Cardiac muscle cell (in vitro differentiated cells and primary cell): ENCODE measurements at regions not wholly inside any gene's neighbourhood (a gene's known extent, or its start where the extent isn't known, plus 50 kb on each side); places are given as distances from the start of the nearest gene placed in this dataset.

ENCODE experiments used
- DNase-seq, 2 donors: peaks; one replicate each; pipeline versions ENCODE4 v3.0.0 to v3.0.0-alpha.2; 2010 to 2017; ENCODE audit warnings: low read depth in 1 of 2, low spot score in 1 of 2
- H3K27ac ChIP-seq: fragments of 200-600 bp; sonication (generic); 2 replicates; pipeline ENCODE4 v1.5.1; 2016
- H3K27me3 ChIP-seq: fragments of 200-600 bp; sonication (generic); 2 replicates; pipeline ENCODE4 v1.6.0; 2016; ENCODE audit warnings: control low read depth
- H3K36me3 ChIP-seq: fragments of 200-600 bp; sonication (generic); 2 replicates; pipeline ENCODE4 v1.5.1; 2016; ENCODE audit warnings: control low read depth
- H3K4me1 ChIP-seq: fragments of 200-600 bp; sonication (generic); 2 replicates; pipeline ENCODE4 v1.8.1; 2017; ENCODE audit warnings: low read depth, mild to moderate bottlenecking, mixed run types
- H3K4me3 ChIP-seq: fragments of 200-600 bp; sonication (generic); 2 replicates; pipeline ENCODE4 v1.5.1; 2016; ENCODE audit warnings: mild to moderate bottlenecking
- H3K9me3 ChIP-seq: fragments of 200-600 bp; sonication (generic); 2 replicates; pipeline ENCODE4 v1.5.1; 2017; ENCODE audit warnings: low read depth, mild to moderate bottlenecking, control low read depth
- CTCF ChIP-seq: IDR thresholded peaks from 2 replicates; pipeline ENCODE4 v1.5.1; 2012; ENCODE audit warnings: low read depth, mild to moderate bottlenecking, low read length

GRCh38 chr6:40735121-40735520 is 148.0 kb upstream of the LRFN2 start:
- Histone ChIP-seq H3K4me1 (peaks cover 3% of the 10 kb centered on the region), H3K36me3 (no peaks in the 10 kb centered on the region), H3K27me3 (no peaks in the 10 kb centered on the region), H3K4me3 (no peak overlapping the region), H3K27ac (no peak overlapping the region), H3K9me3 (no peaks in the 10 kb centered on the region)
- DNase-seq, result no peak
- TF ChIP-seq CTCF, result no peak

- H3K9me3 ChIP-seq, result no peaks in the 10 kb centered on the region
- no peaks in the 10 kb centered on the region for H3K27me3 ChIP-seq
- no peak overlapping the region for H3K27ac ChIP-seq
- TF ChIP-seq CTCF, result no peak
- no peaks in the 10 kb centered on the region for H3K36me3 ChIP-seq
- H3K4me1 ChIP-seq, result peaks cover 3% of the 10 kb centered on the region
- no peak for DNase-seq
- H3K4me3 ChIP-seq, result no peak overlapping the region
Measured at GRCh38 chr6:40734607-40735006, 147.4 kb upstream of the LRFN2 start.

GRCh38 chr6:40733770-40734396 is 146.7 kb upstream of the LRFN2 start:
- Histone ChIP-seq H3K27me3 (no peaks in the 10 kb centered on the region), H3K4me1 (peaks cover 3% of the 10 kb centered on the region), H3K4me3 (no peak overlapping the region), H3K9me3 (no peaks in the 10 kb centered on the region), H3K27ac (no peak overlapping the region), H3K36me3 (no peaks in the 10 kb centered on the region)
- DNase-seq, result no peak
- no peak for TF ChIP-seq CTCF

GRCh38 chr6:40733290-40733689 is 146.1 kb upstream of the LRFN2 start:
- H3K9me3 ChIP-seq, result no peaks in the 10 kb centered on the region
- DNase-seq, result no peak

GRCh38 chr6:40732878-40733277 is 145.7 kb upstream of the LRFN2 start:
- H3K4me1 ChIP-seq, result peaks cover 3% of the 10 kb centered on the region
- H3K4me3 ChIP-seq, result no peak overlapping the region
- H3K36me3 ChIP-seq, result no peaks in the 10 kb centered on the region
- no peak for DNase-seq
- no peaks in the 10 kb centered on the region for H3K9me3 ChIP-seq
- no peak for TF ChIP-seq CTCF
- H3K27ac ChIP-seq, result no peak overlapping the region
- H3K27me3 ChIP-seq, result no peaks in the 10 kb centered on the region

More at GRCh38 chr6:40733290-40733689, 146.1 kb upstream of the LRFN2 start:
- Histone ChIP-seq H3K36me3 (no peaks in the 10 kb centered on the region), H3K4me1 (peaks cover 3% of the 10 kb centered on the region), H3K27ac (no peak overlapping the region), H3K4me3 (no peak overlapping the region), H3K27me3 (no peaks in the 10 kb centered on the region)
- no peak for TF ChIP-seq CTCF

GRCh38 chr6:40728643-40729042 is 141.5 kb upstream of the LRFN2 start:
- no peak for TF ChIP-seq CTCF
- Histone ChIP-seq H3K4me1 (peaks cover 3% of the 10 kb centered on the region), H3K4me3 (no peak overlapping the region), H3K9me3 (no peaks in the 10 kb centered on the region), H3K36me3 (no peaks in the 10 kb centered on the region), H3K27me3 (no peaks in the 10 kb centered on the region), H3K27ac (no peak overlapping the region)
- no peak for DNase-seq
